Cerebellar cortex (tissue), 1 donor: ENCODE measurements at regions not wholly inside any gene's neighbourhood (a gene's known extent, or its start where the extent isn't known, plus 50 kb on each side); places are given as distances from the start of the nearest gene placed in this dataset.
A peak's percentile ranks its signal among the peaks of the same experiment; 100 is the strongest.

Experiments used
- DNase-seq: peaks from one replicate; pipeline ENCODE4 v3.0.0-alpha.2; 2015; ENCODE audit warnings: low spot score

- no peak for DNase-seq
These were observed 190.6 kb downstream of the TTC8 start for GRCh38 chr14:89015016-89015415.

GRCh38 chr14:89017417-89017816 lies 193.0 kb downstream of the TTC8 start:
- DNase-seq, result no peak

DNA sequence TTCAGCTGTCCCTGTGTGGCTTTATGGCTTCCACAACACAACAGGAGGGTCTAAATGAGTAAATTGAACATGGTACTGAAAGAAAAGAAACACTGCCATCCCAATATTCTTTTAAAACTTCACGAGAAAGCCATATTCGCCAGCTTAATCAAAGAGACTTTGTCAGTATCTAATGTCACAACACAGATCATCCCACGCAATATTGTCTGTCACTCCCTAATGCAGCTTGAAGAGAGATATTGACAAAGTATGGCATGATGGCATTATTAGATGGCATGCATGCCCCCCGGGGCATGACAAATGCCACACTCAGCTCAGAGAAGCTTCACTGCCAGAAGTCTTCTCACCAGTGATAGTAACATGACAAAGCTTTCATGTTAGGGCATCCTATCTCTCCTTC lies 197.8 kb downstream of the TTC8 start:
- no peak for DNase-seq

DNA sequence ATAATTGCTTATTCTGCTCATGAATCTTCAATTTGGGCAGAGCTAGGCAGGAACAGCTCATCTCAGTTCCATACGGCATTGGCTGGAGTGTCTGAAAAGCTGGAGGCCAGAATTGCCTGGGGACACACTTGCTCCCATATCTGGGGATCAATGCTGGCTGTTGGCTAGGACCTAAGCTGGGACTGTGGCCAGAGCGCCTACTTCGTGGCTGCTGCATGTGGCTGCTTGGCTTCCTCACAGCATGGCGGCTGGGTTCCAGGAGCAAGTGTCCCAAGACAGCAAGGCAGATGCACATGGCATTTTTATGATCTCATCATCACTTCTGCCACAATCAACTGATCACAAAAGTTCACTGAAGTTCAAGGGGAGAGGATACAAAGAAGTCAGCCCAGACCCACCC lies 200.2 kb downstream of the TTC8 start:
- no peak for DNase-seq

DNA sequence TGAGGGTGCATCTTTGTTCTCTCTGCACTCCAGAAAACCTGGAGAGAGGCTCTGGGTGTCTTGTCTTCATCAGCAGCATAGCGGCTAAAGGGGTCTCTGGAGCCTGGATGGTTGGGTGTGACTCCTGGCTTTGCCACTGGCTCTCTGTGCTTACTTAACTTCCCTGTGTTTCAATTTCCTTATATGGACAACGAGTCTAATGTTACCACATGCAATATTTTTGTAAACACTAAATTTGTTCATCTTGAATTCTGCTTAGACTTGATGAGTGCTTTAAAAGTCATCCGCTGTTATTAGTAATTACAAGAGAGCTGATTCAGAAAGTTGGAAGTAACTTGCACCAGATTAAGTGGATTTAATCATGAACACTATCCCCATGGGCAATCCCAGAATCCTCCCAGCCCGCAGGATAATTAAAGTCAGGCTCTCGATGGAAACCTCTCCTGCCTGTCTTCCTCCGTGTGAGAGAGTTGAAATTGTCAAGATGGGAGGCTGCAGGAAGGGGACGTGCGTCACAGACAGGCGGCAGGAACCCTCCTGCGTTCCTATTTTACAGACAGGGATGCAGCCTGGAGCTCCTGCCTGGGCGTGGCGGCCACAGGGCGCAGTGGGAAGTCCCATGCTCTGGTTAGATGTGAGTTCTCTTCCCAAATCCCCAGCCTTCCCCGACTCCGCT lies 201.2 kb downstream of the TTC8 start:
- DNase-seq, result no peak

GRCh38 chr14:89027097-89027740 lies 202.8 kb downstream of the TTC8 start:
- peak; percentile 44 for DNase-seq

- DNase-seq, result no peak
These were observed 204.1 kb downstream of the TTC8 start for GRCh38 chr14:89028462-89029134.

- no peak for DNase-seq
These were observed 205.7 kb downstream of the TTC8 start for GRCh38 chr14:89029961-89030694.

- DNase-seq, result no peak
These were observed 206.5 kb downstream of the TTC8 start for GRCh38 chr14:89030921-89031320.

- DNase-seq, result no peak
These were observed 207.7 kb downstream of the TTC8 start for GRCh38 chr14:89032086-89032649.

DNA sequence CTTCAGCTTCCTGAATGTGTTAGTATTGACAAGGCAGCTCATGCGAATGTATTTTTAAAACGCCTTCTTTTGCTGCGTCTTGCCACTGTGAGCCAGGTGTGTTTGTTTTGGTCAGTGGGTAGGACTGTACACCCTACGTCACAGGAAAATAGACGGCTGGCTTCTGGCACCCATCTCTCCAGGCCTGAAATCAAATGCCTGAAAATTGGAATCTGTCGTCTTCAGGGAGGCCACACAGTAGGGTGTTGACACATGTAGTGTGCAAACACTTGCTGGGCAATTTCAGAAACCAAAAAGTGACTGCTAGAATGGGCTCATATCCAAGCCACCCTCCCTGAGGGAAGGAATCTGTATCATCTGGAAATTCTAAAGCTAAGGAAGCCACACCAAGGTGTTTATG lies 209.3 kb downstream of the TTC8 start:
- DNase-seq, result no peak

DNA sequence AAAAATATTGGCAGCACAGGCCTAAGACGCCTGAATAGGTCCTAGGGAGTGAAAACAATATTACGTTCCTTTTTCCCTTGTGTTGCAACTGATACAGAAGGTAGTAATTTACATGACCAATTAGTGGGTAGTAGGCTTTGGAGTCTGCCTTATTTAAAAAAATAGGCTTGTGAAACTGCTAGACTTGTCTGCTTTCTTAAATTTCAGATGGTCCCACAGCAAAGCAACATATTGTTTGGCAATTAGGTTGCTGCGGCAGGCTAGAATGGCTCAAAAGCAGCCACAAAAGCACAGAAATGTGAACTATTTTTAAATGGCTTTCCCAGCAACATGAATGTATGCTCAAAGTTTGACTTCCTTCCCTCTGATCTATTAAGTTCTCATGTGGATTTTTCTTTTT lies 211.9 kb downstream of the TTC8 start:
- no peak for DNase-seq

DNA sequence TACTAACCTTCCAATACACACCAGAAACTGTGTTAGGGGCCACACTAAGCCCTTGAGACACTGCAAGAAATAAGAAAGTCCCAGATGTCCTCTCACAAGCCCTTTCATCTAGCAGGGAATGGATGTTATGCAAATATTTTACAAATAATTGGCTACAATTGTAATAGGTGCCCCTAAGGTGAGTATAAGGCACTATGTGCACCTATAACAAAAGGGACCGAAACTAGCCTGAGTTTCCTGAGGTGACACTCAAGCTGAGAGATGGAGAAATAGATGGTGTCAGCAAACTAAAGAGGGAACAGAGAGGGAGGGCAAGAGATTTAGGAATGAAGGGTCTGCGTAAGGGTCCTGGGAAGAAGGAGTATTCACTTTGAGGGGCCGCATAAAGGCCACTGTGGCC lies 212.6 kb downstream of the TTC8 start:
- DNase-seq, result no peak

GRCh38 chr14:89040080-89040459 lies 215.6 kb downstream of the TTC8 start:
- no peak for DNase-seq

DNA sequence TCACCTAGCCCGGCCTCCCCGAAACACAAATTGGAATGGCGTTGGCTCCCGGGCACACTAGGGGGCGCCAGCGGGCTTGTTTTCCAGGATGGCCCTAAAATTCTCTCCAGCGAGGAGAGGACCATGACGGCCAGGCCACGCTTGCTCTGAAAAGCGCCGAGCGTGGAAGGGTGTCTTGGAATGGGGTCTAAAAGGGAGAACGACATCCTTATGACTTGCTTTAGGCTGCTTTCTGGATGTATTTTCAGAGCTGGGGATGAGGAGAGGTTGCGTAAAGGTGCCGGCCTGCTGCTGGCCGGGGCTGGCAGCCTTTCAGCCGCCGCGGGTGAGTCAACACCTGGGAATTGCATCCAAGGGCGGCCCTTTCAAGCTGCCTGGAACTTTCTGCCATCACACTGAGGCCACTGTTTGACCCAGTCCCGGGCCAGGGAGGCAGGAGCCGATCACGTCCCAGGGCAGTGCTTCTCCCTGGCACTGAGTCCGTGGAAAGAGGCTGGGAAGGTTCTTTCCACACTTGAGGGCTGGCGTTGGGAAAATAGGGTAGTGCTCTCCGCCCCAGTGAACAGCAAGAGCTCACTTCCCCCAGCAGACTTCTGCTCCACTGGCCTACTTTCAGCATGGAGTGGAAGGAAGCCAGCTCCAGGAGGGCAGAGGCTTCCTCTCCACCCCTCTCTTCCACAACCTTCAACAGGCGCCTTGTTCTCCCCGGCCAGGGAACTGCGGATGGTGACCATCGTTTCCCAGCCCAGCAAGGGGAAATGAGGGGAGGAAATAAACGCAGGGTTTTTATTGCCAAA lies 216.2 kb downstream of the TTC8 start:
- peak; percentile 92 for DNase-seq

- DNase-seq, result no peak
These were observed 216.8 kb downstream of the TTC8 start for GRCh38 chr14:89041257-89041582.

GRCh38 chr14:89042021-89042420 lies 217.6 kb downstream of the TTC8 start:
- no peak for DNase-seq

- DNase-seq, result no peak
These were observed 228.9 kb downstream of the TTC8 start for GRCh38 chr14:89053303-89053702.

DNA sequence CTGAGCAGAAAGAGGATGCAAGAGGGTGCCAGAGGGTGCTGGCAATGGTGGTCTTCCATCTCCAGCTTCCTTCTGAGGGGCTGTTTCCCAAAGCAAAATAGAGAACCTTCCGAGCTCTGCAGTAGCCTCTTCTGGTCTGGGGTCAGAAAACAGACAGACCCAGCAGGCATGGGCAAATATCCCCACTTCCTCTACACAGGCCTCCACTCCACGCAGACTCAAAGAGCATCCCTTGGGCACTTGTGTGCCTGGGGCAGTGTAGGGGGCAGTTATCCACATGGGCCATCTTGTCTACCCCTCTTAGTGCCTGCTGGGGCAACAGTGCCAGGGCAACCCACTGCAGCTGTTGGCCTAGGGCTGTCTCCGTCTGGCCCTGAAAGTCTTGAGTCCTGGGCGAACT lies 231.9 kb downstream of the TTC8 start:
- DNase-seq, result no peak

GRCh38 chr14:89058697-89059096 lies 234.2 kb downstream of the TTC8 start:
- no peak for DNase-seq

GRCh38 chr14:89060191-89060590 lies 235.7 kb downstream of the TTC8 start:
- DNase-seq, result no peak

- no peak for DNase-seq
These were observed 237.2 kb downstream of the TTC8 start for GRCh38 chr14:89061696-89062095.
